MM.1S (cell line): ENCODE measurements at regions not wholly inside any gene's neighbourhood (a gene's known extent, or its start where the extent isn't known, plus 50 kb on each side); places are given as distances from the start of the nearest gene placed in this dataset.

Experiments used
- CTCF ChIP-seq: fragments of 300-600 bp; sonication (generic); IDR thresholded peaks from 2 replicates; pipeline ENCODE4 v1.5.1; 2016; ENCODE audit warnings: antibody characterized with exemption, low read length, mixed read lengths
- EZH2 ChIP-seq: fragments of 300-600 bp; sonication (generic); optimal IDR thresholded peaks from 2 replicates; pipeline ENCODE3; 2017; ENCODE audit warnings: low read depth, mild to moderate bottlenecking, antibody characterized with exemption, low read length, mixed read lengths
- EZH2phosphoT487 ChIP-seq: fragments of 300-600 bp; sonication (generic); IDR thresholded peaks from 2 replicates; pipeline ENCODE4 v1.6.1; 2018; ENCODE audit warnings: antibody characterized with exemption, low read length

GRCh38 chr17:79473111-79473875 lies 137.6 kb downstream of the RBFOX3 start:
- TF ChIP-seq CTCF (no peak), EZH2phosphoT487 (no peak), EZH2 (no peak)
